ENCODE measurements at regions not wholly inside any gene's neighbourhood (a gene's known extent, or its start where the extent isn't known, plus 50 kb on each side); places are given as distances from the start of the nearest gene placed in this dataset.

DNA sequence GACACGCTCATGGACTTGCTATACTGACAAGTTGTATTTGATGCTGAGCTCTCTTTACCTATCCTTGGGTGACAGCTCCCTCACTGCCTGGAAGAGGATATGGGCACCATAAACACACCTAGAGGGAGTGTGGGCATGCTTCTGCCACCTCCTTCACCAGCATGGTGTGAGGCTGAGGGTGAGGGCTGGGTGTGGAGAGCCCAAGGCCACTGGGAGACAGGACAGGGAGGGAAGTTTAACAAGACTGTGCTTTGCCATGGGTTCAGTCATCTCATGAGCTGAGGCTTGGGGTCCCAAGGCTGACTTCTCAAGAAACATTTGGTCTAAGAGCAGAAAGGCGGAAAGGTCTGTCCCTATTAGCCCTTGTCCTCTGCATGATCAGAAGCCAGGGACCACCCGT is 93.6 kb upstream of the ANKRD55 start:
- H3K36me3 ChIP-seq (ENCODE audit: control insufficient read depth in 2 of 2, extremely low read depth in 1 of 2, insufficient read depth in 2 of 2, low read length in 2 of 2), result no peaks in the 10 kb centered on the region
- TF ChIP-seq EZH2 (IDR thresholded peaks at IDR 0.05; ENCODE audit: low read length), result no peak
- TF ChIP-seq, protein P1, sequence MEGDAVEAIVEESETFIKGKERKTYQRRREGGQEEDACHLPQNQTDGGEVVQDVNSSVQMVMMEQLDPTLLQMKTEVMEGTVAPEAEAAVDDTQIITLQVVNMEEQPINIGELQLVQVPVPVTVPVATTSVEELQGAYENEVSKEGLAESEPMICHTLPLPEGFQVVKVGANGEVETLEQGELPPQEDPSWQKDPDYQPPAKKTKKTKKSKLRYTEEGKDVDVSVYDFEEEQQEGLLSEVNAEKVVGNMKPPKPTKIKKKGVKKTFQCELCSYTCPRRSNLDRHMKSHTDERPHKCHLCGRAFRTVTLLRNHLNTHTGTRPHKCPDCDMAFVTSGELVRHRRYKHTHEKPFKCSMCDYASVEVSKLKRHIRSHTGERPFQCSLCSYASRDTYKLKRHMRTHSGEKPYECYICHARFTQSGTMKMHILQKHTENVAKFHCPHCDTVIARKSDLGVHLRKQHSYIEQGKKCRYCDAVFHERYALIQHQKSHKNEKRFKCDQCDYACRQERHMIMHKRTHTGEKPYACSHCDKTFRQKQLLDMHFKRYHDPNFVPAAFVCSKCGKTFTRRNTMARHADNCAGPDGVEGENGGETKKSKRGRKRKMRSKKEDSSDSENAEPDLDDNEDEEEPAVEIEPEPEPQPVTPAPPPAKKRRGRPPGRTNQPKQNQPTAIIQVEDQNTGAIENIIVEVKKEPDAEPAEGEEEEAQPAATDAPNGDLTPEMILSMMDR (optimal IDR thresholded peaks at IDR 0.05 in 1 of 3, IDR thresholded peaks at IDR 0.05 in 1 of 3, conservative IDR thresholded peaks at IDR 0.05 in 1 of 3; ENCODE audit: extremely low read depth in 1 of 3, insufficient read depth in 2 of 3, low read length in 3 of 3), result no peak
- no peak overlapping the region for H3K4me3 ChIP-seq (ENCODE audit: control insufficient read depth in 2 of 3, extremely low read depth in 1 of 3, insufficient read depth in 2 of 3, low read depth in 1 of 3, low read length in 3 of 3)
- H2AFZ ChIP-seq (ENCODE audit: control insufficient read depth, low read length), result no peak overlapping the region
- no peaks in the 10 kb centered on the region for H3K27me3 ChIP-seq (ENCODE audit: control insufficient read depth, extremely low read depth, insufficient read depth, low read length)
- no peaks in the 10 kb centered on the region for H4K20me1 ChIP-seq (ENCODE audit: control insufficient read depth, extremely low read depth, insufficient read depth, low read length)
- peaks cover 19% of the 10 kb centered on the region for H3K4me1 ChIP-seq (ENCODE audit: control insufficient read depth, extremely low read depth, insufficient read depth, low read length)
- H3K4me2 ChIP-seq (ENCODE audit: control insufficient read depth, extremely low read depth, insufficient read depth, low read depth, low read length), result no peak overlapping the region
- no peak for FAIRE-seq
- H3K27ac ChIP-seq (ENCODE audit: control insufficient read depth, insufficient read depth, low read length), result no peak overlapping the region
- H3K9ac ChIP-seq (ENCODE audit: control insufficient read depth, extremely low read depth, insufficient read depth, low read length), result no peak overlapping the region
- H3K79me2 ChIP-seq (ENCODE audit: control insufficient read depth, insufficient read depth, low read length), result no peaks in the 10 kb centered on the region
- DNase-seq (ENCODE audit: low read depth, low spot score), result no peak
- no peaks in the 10 kb centered on the region for H3K9me1 ChIP-seq (ENCODE audit: control insufficient read depth, extremely low read depth, insufficient read depth, low read length)
- H3K9me3 ChIP-seq (ENCODE audit: control insufficient read depth, low read depth, low read length), result no peaks in the 10 kb centered on the region
- dilution Hi-C loops (cut with MboI; ENCODE audit: extremely low pct_ligation_motif_present, low sequenced_read_pairs), result no loop called here

DNA sequence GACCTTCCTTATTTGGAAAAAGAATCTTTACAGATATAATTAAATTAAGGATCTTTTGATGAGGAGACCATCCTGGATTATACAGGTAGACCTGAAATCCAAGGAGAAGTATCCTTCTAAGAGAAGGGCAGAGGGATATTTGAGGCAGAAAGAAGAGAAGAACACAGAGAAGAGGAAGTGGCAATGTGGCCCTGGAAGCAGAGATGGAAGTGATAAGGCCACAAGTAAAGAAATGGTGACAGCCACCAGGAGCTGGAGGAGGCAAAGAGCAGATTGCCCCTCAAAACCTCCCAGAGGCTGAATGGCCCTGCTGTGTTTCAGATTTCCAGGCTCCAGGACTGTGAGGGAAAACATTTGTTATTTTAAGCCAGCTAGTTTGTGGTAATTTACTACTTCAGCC is 93.0 kb upstream of the ANKRD55 start:
- DNase-seq (ENCODE audit: low read depth, low spot score), result no peak
- Histone ChIP-seq H3K9me1 (ENCODE audit: control insufficient read depth, extremely low read depth, insufficient read depth, low read length) (no peaks in the 10 kb centered on the region), H3K79me2 (ENCODE audit: control insufficient read depth, insufficient read depth, low read length) (no peaks in the 10 kb centered on the region), H3K9me3 (ENCODE audit: control insufficient read depth, low read depth, low read length) (no peaks in the 10 kb centered on the region), H3K4me3 (ENCODE audit: control insufficient read depth in 2 of 3, extremely low read depth in 1 of 3, insufficient read depth in 2 of 3, low read depth in 1 of 3, low read length in 3 of 3) (no peak overlapping the region), H3K4me2 (ENCODE audit: control insufficient read depth, extremely low read depth, insufficient read depth, low read depth, low read length) (no peak overlapping the region), H3K36me3 (ENCODE audit: control insufficient read depth in 2 of 2, extremely low read depth in 1 of 2, insufficient read depth in 2 of 2, low read length in 2 of 2) (no peaks in the 10 kb centered on the region), H3K27me3 (ENCODE audit: control insufficient read depth, extremely low read depth, insufficient read depth, low read length) (no peaks in the 10 kb centered on the region), H3K9ac (ENCODE audit: control insufficient read depth, extremely low read depth, insufficient read depth, low read length) (no peak overlapping the region), H4K20me1 (ENCODE audit: control insufficient read depth, extremely low read depth, insufficient read depth, low read length) (no peaks in the 10 kb centered on the region), H2AFZ (ENCODE audit: control insufficient read depth, low read length) (no peak overlapping the region), H3K4me1 (ENCODE audit: control insufficient read depth, extremely low read depth, insufficient read depth, low read length) (peaks cover 19% of the 10 kb centered on the region), H3K27ac (ENCODE audit: control insufficient read depth, insufficient read depth, low read length) (no peak overlapping the region)
- no peak for FAIRE-seq
- dilution Hi-C loops (cut with MboI; ENCODE audit: extremely low pct_ligation_motif_present, low sequenced_read_pairs), result no loop called here
- TF ChIP-seq EZH2 (IDR thresholded peaks at IDR 0.05; ENCODE audit: low read length), result no peak
- TF ChIP-seq, protein P1 (optimal IDR thresholded peaks at IDR 0.05 in 1 of 3, IDR thresholded peaks at IDR 0.05 in 1 of 3, conservative IDR thresholded peaks at IDR 0.05 in 1 of 3; ENCODE audit: extremely low read depth in 1 of 3, insufficient read depth in 2 of 3, low read length in 3 of 3), result no peak
